ENCODE measurements at regions not wholly inside any gene's neighbourhood (a gene's known extent, or its start where the extent isn't known, plus 50 kb on each side); places are given as distances from the start of the nearest gene placed in this dataset.
"Not testable (repeated sequence)": the region's sequence is repeated elsewhere in the genome, so short reads cannot be mapped to it uniquely, and the experiment has no call there.

DNA sequence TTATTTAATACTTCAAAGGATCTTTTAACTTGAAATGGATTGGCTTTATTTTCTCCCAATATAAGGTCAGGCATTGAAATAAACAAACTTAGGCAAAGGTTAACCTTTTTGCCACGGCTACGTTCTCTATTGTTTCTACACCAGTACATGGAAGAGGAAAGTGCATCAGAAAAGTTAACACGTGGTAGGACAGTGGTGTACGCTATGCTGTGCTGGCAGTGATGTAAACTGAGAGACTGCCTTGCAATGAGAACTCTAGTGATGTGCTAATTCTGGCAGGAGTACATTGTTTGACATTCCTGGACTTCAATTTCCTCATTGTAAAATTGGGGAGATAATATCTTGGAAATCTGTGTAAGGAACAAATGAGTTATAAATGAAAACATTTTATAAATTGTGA is 208.2 kb downstream of the TMA16 start:
- Mint-ChIP-seq H3K4me3 (no peak overlapping the region), H3K36me3 (no peaks in the 10 kb centered on the region), H3K27ac (no peak overlapping the region), H3K4me1 (no peaks in the 10 kb centered on the region), H3K9me3 (no peaks in the 10 kb centered on the region), H3K27me3 (ENCODE audit: low read depth) (no peaks in the 10 kb centered on the region)
- TF ChIP-seq, protein P1, sequence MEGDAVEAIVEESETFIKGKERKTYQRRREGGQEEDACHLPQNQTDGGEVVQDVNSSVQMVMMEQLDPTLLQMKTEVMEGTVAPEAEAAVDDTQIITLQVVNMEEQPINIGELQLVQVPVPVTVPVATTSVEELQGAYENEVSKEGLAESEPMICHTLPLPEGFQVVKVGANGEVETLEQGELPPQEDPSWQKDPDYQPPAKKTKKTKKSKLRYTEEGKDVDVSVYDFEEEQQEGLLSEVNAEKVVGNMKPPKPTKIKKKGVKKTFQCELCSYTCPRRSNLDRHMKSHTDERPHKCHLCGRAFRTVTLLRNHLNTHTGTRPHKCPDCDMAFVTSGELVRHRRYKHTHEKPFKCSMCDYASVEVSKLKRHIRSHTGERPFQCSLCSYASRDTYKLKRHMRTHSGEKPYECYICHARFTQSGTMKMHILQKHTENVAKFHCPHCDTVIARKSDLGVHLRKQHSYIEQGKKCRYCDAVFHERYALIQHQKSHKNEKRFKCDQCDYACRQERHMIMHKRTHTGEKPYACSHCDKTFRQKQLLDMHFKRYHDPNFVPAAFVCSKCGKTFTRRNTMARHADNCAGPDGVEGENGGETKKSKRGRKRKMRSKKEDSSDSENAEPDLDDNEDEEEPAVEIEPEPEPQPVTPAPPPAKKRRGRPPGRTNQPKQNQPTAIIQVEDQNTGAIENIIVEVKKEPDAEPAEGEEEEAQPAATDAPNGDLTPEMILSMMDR (IDR thresholded peaks at IDR 0.05; ENCODE audit: unreplicated experiment), result no peak
- no peak for DNase-seq (ENCODE audit: low spot score in 2 of 2, unreplicated experiment in 2 of 2)

DNA sequence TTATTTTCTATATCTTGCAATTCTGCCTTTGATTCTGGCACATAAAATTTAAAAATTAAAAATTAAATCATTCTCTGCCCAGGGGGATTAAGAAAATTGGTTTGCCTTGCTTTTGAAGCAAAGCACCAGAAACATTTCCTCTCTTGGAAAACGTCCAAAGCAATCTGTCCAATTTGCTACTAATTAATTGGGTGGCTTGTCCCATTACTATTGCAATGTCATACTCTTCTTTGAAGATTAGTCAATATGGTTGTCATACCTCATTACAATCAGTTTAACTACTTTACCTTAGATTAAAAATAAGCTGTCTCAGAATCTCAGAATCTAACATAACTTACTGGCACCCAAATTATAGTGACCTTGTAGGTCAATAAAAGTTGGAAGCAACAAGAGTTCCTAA is 208.8 kb downstream of the TMA16 start:
- Mint-ChIP-seq H3K4me3 (no peak overlapping the region), H3K27ac (no peak overlapping the region), H3K27me3 (ENCODE audit: low read depth) (no peaks in the 10 kb centered on the region), H3K4me1 (no peaks in the 10 kb centered on the region), H3K9me3 (no peaks in the 10 kb centered on the region), H3K36me3 (no peaks in the 10 kb centered on the region)
- TF ChIP-seq, protein P1 (IDR thresholded peaks at IDR 0.05; ENCODE audit: unreplicated experiment), result no peak
- no peak for DNase-seq (ENCODE audit: low spot score in 2 of 2, unreplicated experiment in 2 of 2)

DNA sequence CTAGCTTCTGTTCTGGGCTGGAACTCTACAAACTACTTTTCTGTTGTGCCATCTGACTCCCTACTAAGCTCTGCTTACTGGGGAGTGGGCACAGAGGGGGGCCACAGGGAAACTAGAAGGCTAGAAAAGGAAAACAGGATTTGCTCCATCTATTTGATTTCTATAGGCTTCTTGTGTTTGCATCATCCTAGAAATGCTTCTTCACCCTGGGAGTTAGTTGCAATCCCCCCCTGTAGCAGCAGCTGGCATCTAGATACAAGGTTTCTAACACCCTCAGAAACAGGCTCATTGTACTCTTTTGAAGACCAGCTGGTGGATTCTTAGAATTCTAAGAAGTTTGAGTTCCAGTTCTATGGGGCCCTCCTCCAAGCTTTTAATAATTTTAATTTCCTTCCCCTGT is 213.4 kb downstream of the TMA16 start:
- TF ChIP-seq, protein P1 (IDR thresholded peaks at IDR 0.05; ENCODE audit: unreplicated experiment), result no peak
- no peak for DNase-seq (ENCODE audit: low spot score in 2 of 2, unreplicated experiment in 2 of 2)
- no peaks in the 10 kb centered on the region for H3K36me3 Mint-ChIP-seq
- H3K27ac Mint-ChIP-seq, result no peak overlapping the region
- H3K4me1 Mint-ChIP-seq, result no peaks in the 10 kb centered on the region
- H3K9me3 Mint-ChIP-seq, result no peaks in the 10 kb centered on the region
- peaks cover 2% of the 10 kb centered on the region for H3K27me3 Mint-ChIP-seq (ENCODE audit: low read depth)
- H3K4me3 Mint-ChIP-seq, result no peak overlapping the region

DNA sequence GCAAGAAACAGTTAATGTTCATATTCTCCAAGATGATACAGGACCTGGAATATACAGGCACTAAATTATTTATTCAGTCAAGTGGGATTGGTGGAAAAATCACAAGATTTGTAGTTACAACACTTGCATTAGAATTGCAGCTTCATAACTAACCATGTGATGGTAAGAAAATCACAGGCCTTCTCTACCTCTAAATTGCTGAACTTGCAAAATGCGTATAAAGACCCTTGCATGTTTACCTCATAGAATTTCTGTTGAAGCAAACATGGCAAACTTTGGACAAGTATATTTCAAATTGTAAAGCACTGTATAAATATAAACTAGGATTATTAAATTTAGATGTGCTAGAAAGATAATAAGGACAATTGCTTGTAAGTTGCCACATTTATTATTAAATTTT is 215.1 kb downstream of the TMA16 start:
- DNase-seq (ENCODE audit: low spot score in 2 of 2, unreplicated experiment in 2 of 2), result no peak
- H3K4me1 Mint-ChIP-seq, result no peaks in the 10 kb centered on the region
- TF ChIP-seq, protein P1 (IDR thresholded peaks at IDR 0.05; ENCODE audit: unreplicated experiment), result no peak
- no peak overlapping the region for H3K4me3 Mint-ChIP-seq
- H3K9me3 Mint-ChIP-seq, result no peaks in the 10 kb centered on the region
- no peak overlapping the region for H3K27ac Mint-ChIP-seq
- H3K27me3 Mint-ChIP-seq (ENCODE audit: low read depth), result peaks cover 2% of the 10 kb centered on the region
- no peaks in the 10 kb centered on the region for H3K36me3 Mint-ChIP-seq

DNA sequence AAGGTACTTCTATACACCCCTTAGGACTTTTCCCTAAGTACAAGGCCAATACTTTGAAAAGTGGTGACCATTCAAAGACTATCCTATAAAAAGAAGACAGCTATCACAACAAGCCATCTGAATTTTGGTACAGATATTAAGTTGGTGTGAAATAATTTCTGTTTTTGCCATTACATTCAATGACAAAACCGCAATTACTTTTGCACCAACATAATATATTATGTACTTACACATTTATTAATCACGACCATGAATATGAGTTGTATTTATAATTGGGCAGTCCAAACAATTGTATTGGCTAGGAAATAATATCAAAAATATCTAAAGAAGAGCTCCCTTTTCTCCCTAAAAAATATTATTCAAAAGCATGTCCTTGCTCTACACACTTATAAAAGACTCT is 215.7 kb downstream of the TMA16 start:
- Mint-ChIP-seq H3K27me3 (ENCODE audit: low read depth) (peaks cover 2% of the 10 kb centered on the region), H3K36me3 (no peaks in the 10 kb centered on the region), H3K9me3 (no peaks in the 10 kb centered on the region), H3K27ac (no peak overlapping the region), H3K4me1 (no peaks in the 10 kb centered on the region), H3K4me3 (no peak overlapping the region)
- TF ChIP-seq, protein P1 (IDR thresholded peaks at IDR 0.05; ENCODE audit: unreplicated experiment), result no peak
- no peak for DNase-seq (ENCODE audit: low spot score in 2 of 2, unreplicated experiment in 2 of 2)

DNA sequence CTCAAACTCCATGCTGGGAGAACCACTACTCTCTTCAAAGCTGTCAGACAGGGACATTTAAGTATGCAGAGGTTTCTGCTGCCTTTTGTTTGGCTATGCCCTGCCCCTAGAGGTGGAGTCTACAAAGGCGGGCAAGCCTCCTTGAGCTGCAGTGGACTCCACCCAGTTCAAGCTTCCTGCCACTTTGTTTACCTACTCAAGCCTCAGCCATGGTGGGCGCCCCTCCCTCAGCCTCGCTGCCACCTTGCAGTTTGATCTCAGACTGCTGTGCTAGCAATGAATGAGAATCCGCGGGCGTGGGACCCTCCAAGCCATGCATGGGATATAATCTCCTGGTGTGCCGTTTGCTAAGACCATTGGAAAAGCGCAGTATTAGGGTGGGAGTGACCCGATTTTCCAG is 230.0 kb downstream of the TMA16 start:
- H3K27ac Mint-ChIP-seq; H3K4me1 Mint-ChIP-seq; DNase-seq (ENCODE audit: low spot score in 2 of 2, unreplicated experiment in 2 of 2); H3K4me3 Mint-ChIP-seq; H3K27me3 Mint-ChIP-seq (ENCODE audit: low read depth); H3K36me3 Mint-ChIP-seq: not testable (repeated sequence)
- peaks cover 37% of the 10 kb centered on the region for H3K9me3 Mint-ChIP-seq
